OCI-LY7 (cell line): ENCODE measurements at regions not wholly inside any gene's neighbourhood (a gene's known extent, or its start where the extent isn't known, plus 50 kb on each side); places are given as distances from the start of the nearest gene placed in this dataset.
"Not testable (repeated sequence)": the region's sequence is repeated elsewhere in the genome, so short reads cannot be mapped to it uniquely, and the experiment has no call there.

Experiments
- BruUV-seq: library from RNA; stranded (reverse); fragments of 400-500 nt; replicated peaks from 2 replicates; lab custom pipeline; 2021; lab: Mats Ljungman, UMichigan
- CTCF ChIA-PET: fragments of 300-600 bp; sonication (Branson Sonifier 250); formaldehyde crosslinking; loops from one replicate; lab custom pipeline; 2022; ENCODE audit warnings: antibody characterized with exemption; ENCODE audit not compliant: unreplicated experiment; lab: Charles Lee
- POLR2A ChIA-PET: fragments of 300-600 bp; sonication (Branson Sonifier 250); formaldehyde crosslinking; loops from one replicate; lab custom pipeline; 2022; ENCODE audit warnings: antibody characterized with exemption; lab: Charles Lee
- DNase-seq: peaks from one replicate; pipeline ENCODE4 v3.0.0-alpha.2; 2015; ENCODE audit warnings: low spot score
- H2AFZ ChIP-seq: fragments of 200-600 bp; sonication (generic), shearing (Covaris generic); 2 replicates; pipeline ENCODE4 v1.6.1; 2014; ENCODE audit warnings: mild to moderate bottlenecking, antibody characterized with exemption, low read length, moderate library complexity
- H3K27ac ChIP-seq: fragments of 200-600 bp; sonication (generic); 2 replicates; pipeline ENCODE4 v1.5.1; 2014; ENCODE audit warnings: mixed run types, low read depth, mild to moderate bottlenecking, moderate library complexity, low read length, inconsistent platforms; ENCODE audit not compliant: poor library complexity, severe bottlenecking
- H3K36me3 ChIP-seq: fragments of 200-600 bp; sonication (generic); 2 replicates; pipeline ENCODE4 v1.6.1; 2014; ENCODE audit warnings: mild to moderate bottlenecking, antibody characterized with exemption, low read length, moderate library complexity, mixed read lengths; ENCODE audit not compliant: insufficient read depth
- H3K4me1 ChIP-seq: fragments of 200-600 bp; sonication (generic); 2 replicates; pipeline ENCODE4 v1.5.1; 2014; ENCODE audit warnings: mild to moderate bottlenecking, low read length; ENCODE audit not compliant: insufficient read depth, poor library complexity, severe bottlenecking
- H3K4me2 ChIP-seq: fragments of 200-600 bp; sonication (generic); 2 replicates; pipeline ENCODE4 v1.6.1; 2014; ENCODE audit warnings: mild to moderate bottlenecking, low read length
- H3K4me3 ChIP-seq: fragments of 200-600 bp; sonication (generic); 2 replicates; pipeline ENCODE4 v1.5.1; 2014; ENCODE audit warnings: mild to moderate bottlenecking, low read depth, low read length; ENCODE audit not compliant: poor library complexity, severe bottlenecking
- H3K79me2 ChIP-seq: fragments of 200-600 bp; sonication (generic); 2 replicates; pipeline ENCODE4 v1.6.1; 2016; ENCODE audit warnings: low read depth, mild to moderate bottlenecking, low read length, moderate library complexity, mixed read lengths; ENCODE audit not compliant: insufficient read depth
- H3K9me2 ChIP-seq: fragments of 200-600 bp; sonication (generic); 2 replicates; pipeline ENCODE4 v1.6.1; 2016; ENCODE audit warnings: mild to moderate bottlenecking, low read length, mixed read lengths; ENCODE audit not compliant: insufficient read depth
- H3K9me3 ChIP-seq: fragments of 200-600 bp; sonication (generic); 2 replicates; pipeline ENCODE4 v1.6.1; 2014; ENCODE audit warnings: mild to moderate bottlenecking, mixed run types, low read length, mixed read lengths
- H4K20me1 ChIP-seq: fragments of 200-600 bp; sonication (generic); 2 replicates; pipeline ENCODE4 v1.6.1; 2014; ENCODE audit warnings: mild to moderate bottlenecking, antibody characterized with exemption, low read length, moderate library complexity, mixed read lengths; ENCODE audit not compliant: insufficient read depth
- CTCF ChIP-seq: fragments of 200-600 bp; sonication (generic); conservative IDR thresholded peaks from 2 replicates; pipeline ENCODE4 v1.5.1; 2014; ENCODE audit warnings: mild to moderate bottlenecking, antibody characterized with exemption, low read length, moderate library complexity, mixed read lengths
- EZH2phosphoT487 ChIP-seq: fragments of 200-600 bp; sonication (generic); IDR thresholded peaks from 2 replicates; pipeline ENCODE4 v1.6.1; 2018; ENCODE audit warnings: low read depth, borderline replicate concordance, mild to moderate bottlenecking, mixed run types, antibody characterized with exemption, low read length, moderate library complexity, mixed read lengths
- intact Hi-C: fragments of 100-400 bp; cut with micrococcal nuclease; formaldehyde crosslinking; loops from one replicate; pipeline ENCODE4 v1.10.0; 2022; ENCODE audit not compliant: unreplicated experiment

- Histone ChIP-seq H3K27ac (no peak overlapping the region), H3K79me2 (no peaks in the 10 kb centered on the region), H3K4me3 (no peak overlapping the region), H3K4me2 (no peak overlapping the region), H3K9me3 (no peaks in the 10 kb centered on the region), H3K36me3 (no peaks in the 10 kb centered on the region), H2AFZ (no peak overlapping the region), H4K20me1 (no peaks in the 10 kb centered on the region), H3K4me1 (no peaks in the 10 kb centered on the region), H3K9me2 (no peaks in the 10 kb centered on the region)
- no peak for TF ChIP-seq EZH2phosphoT487
- TF ChIP-seq CTCF, result no peak
- POLR2A ChIA-PET, result interaction anchor here (0.7 kb wide), 1 partner anchor 11 kb away, joined by 3 read pairs; no protein-coding TSS in a partner anchor
- DNase-seq, result no peak
- no TSS peak for BruUV-seq
- CTCF ChIA-PET, result no interaction called here
- intact Hi-C loops, result no loop called here
These were observed 620.6 kb upstream of the CCNG1 start for GRCh38 chr5:162816816-162817215.

- Histone ChIP-seq H3K9me2 (no peaks in the 10 kb centered on the region), H2AFZ (no peak overlapping the region), H3K4me3 (no peak overlapping the region), H3K27ac (no peak overlapping the region), H3K36me3 (no peaks in the 10 kb centered on the region), H3K9me3 (no peaks in the 10 kb centered on the region), H3K4me2 (no peak overlapping the region), H3K4me1 (no peaks in the 10 kb centered on the region), H3K79me2 (no peaks in the 10 kb centered on the region), H4K20me1 (no peaks in the 10 kb centered on the region)
- TF ChIP-seq EZH2phosphoT487 (no peak), CTCF (no peak)
- BruUV-seq, result no TSS peak
- POLR2A ChIA-PET, result interaction anchor here (0.7 kb wide), 2 partner anchors 11 to 902 kb away, joined by 3 read pairs; no protein-coding TSS in a partner anchor
- intact Hi-C loops, result no loop called here
- no peak for DNase-seq
- CTCF ChIA-PET, result no interaction called here
These were observed 620.0 kb upstream of the CCNG1 start for GRCh38 chr5:162817364-162817763.

GRCh38 chr5:162821664-162822063, 615.7 kb upstream of the CCNG1 start:
- CTCF ChIA-PET, BruUV-seq, POLR2A ChIA-PET: not testable (repeated sequence)

More at GRCh38 chr5:162821664-162822063, 615.7 kb upstream of the CCNG1 start:
- H3K9me3 ChIP-seq, H3K4me3 ChIP-seq, H3K9me2 ChIP-seq, H4K20me1 ChIP-seq, H3K27ac ChIP-seq, H2AFZ ChIP-seq, H3K36me3 ChIP-seq, intact Hi-C loops, H3K4me2 ChIP-seq, H3K79me2 ChIP-seq, DNase-seq, H3K4me1 ChIP-seq: not testable (repeated sequence)
